ENCODE measurements at regions not wholly inside any gene's neighbourhood (a gene's known extent, or its start where the extent isn't known, plus 50 kb on each side); places are given as distances from the start of the nearest gene placed in this dataset.
"Not testable (repeated sequence)": the region's sequence is repeated elsewhere in the genome, so short reads cannot be mapped to it uniquely, and the experiment has no call there.

- DNase-seq (ENCODE audit: low spot score) = no peak
Measured at GRCh38 chr4:26208237-26208994, 112.4 kb upstream of the RBPJ start.

GRCh38 chr4:26209378-26209777 lies 111.4 kb upstream of the RBPJ start:
- not testable (repeated sequence) for DNase-seq (ENCODE audit: low spot score)

DNA sequence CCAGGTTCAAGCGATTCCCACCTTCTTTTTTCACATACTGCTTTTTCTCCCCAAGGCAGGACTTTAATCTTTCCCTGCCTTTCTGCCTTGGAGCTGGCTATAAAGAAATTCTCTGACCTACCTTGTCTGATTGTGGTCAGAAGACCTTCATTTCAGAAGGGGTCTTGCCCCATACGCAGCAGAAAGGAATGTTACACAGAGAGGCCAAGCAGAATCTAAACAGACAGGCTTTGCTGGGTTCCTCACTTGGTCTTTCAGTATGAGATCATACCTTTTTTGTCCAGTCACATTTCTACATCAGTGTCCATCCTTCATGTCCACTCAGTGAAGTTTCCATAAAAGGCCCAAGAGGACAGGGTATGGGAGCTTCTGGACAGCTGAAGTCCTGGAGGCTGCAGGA lies 108.3 kb upstream of the RBPJ start:
- no peak for DNase-seq (ENCODE audit: low spot score)

- DNase-seq (ENCODE audit: low spot score) = no peak
Measured at GRCh38 chr4:26213317-26213716, 107.5 kb upstream of the RBPJ start.

GRCh38 chr4:26214994-26215393 lies 105.8 kb upstream of the RBPJ start:
- no peak for DNase-seq (ENCODE audit: low spot score)

- no peak for DNase-seq (ENCODE audit: low spot score)
Measured at GRCh38 chr4:26215725-26216124, 105.1 kb upstream of the RBPJ start.

- DNase-seq (ENCODE audit: low spot score) = no peak
Measured at GRCh38 chr4:26217481-26217880, 103.3 kb upstream of the RBPJ start.

- DNase-seq (ENCODE audit: low spot score) = no peak
Measured at GRCh38 chr4:26217961-26218676, 102.7 kb upstream of the RBPJ start.

- DNase-seq (ENCODE audit: low spot score) = no peak
Measured at GRCh38 chr4:26218677-26219605, 101.9 kb upstream of the RBPJ start.

GRCh38 chr4:26220696-26221095 lies 100.1 kb upstream of the RBPJ start:
- no peak for DNase-seq (ENCODE audit: low spot score)

- DNase-seq (ENCODE audit: low spot score) = no peak
Measured at GRCh38 chr4:26223155-26223554, 97.7 kb upstream of the RBPJ start.

DNA sequence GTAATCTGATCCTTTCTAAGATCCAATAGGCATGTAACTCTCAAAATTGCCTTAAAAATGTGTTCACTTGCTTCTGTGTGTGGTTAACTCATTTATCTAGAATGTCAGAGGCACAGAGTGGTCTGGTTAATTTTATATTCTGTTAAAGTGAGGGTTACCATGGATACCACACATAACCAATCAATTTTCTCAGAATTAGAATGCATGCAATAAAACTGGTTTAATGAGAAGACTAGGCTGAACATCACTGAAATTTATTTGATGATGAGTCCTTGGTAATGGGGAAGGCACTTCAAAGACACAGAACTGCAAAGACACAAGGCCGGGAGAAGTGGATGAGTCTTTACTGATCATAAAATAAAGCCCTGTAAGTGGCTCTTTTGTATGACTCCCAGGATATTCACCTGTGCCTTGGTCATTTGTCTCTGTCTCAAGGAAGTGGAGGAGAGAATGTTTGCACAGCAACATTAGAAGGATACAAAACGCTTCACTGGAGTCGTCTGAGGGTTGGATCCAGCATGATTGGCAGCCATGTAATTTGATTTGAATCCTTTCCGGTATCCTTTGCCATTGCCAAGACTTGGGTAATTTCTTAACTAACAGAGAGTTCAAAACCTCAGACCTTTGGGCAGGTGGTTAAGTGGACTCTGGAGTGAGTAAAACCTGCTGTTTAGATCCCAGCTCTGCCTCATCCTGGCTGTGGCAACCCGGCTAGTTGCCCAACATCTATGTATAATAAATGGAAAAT lies 94.0 kb upstream of the RBPJ start:
- no peak for DNase-seq (ENCODE audit: low spot score)

GRCh38 chr4:26227601-26228229 lies 93.1 kb upstream of the RBPJ start:
- DNase-seq (ENCODE audit: low spot score) = no peak

- no peak for DNase-seq (ENCODE audit: low spot score)
Measured at GRCh38 chr4:26228883-26229282, 91.9 kb upstream of the RBPJ start.

- no peak for DNase-seq (ENCODE audit: low spot score)
Measured at GRCh38 chr4:26229974-26230373, 90.8 kb upstream of the RBPJ start.

- no peak for DNase-seq (ENCODE audit: low spot score)
Measured at GRCh38 chr4:26233350-26233749, 87.5 kb upstream of the RBPJ start.

DNA sequence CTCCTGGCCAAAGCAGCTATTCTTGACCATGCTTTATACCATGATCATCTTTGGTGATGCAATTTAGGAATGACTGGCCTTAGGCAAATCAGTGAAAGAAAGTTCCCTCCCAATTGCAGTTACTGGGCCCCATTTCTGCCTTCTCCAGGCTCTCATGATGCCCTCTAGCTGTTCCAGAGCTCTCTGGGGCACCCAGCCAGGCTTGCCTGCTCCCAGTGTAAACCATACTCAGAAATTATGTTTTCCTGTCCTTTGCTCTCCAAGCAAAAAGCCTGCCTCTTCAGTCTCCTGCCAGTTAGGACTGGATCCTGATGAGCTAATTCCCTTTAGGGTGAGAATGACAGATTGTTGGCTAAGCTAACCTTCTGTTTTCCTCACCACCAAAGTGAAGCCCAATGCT lies 85.3 kb upstream of the RBPJ start:
- peak; percentile 65 for DNase-seq (ENCODE audit: low spot score)

DNA sequence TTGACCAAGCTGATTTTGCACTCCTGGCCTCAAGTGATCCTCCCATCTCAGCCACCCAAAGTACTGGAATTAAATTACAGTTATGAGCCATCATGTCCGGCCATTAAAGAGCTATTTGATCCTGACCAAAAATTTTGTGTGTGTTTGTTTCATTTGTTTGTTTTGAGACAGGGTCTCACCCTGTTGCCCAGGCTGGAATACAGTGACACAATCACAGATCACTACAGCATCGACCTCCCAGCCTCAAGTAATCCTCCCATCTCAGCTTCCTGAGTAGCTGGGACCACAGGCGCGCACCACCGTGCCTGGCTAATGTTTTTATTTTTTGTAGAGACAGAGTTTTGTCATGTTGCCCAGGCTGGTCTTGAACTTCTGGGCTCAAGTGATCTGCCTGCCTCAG lies 82.9 kb upstream of the RBPJ start:
- no peak for DNase-seq (ENCODE audit: low spot score)

- DNase-seq (ENCODE audit: low spot score) = no peak
Measured at GRCh38 chr4:26238426-26238777, 82.4 kb upstream of the RBPJ start.

GRCh38 chr4:26238778-26239679 lies 81.8 kb upstream of the RBPJ start:
- no peak for DNase-seq (ENCODE audit: low spot score)

Data from H4 (cell line).